Coronary artery (tissue), 2 donors: ENCODE measurements at regions not wholly inside any gene's neighbourhood (a gene's known extent, or its start where the extent isn't known, plus 50 kb on each side); places are given as distances from the start of the nearest gene placed in this dataset.

Experiments used
- DNase-seq: peaks from one replicate; pipeline ENCODE4 v3.0.0-alpha.2; 2017; ENCODE audit warnings: low spot score
- H3K27ac ChIP-seq, 2 donors: fragments of 200-600 bp; sonication (generic); one replicate each; pipeline ENCODE4 v1.5.1; 2016 to 2019
- H3K4me3 ChIP-seq: fragments of 200-600 bp; sonication (generic); 2 replicates; pipeline ENCODE4 v1.5.1; 2016; ENCODE audit warnings: mild to moderate bottlenecking, moderate library complexity
- CTCF ChIP-seq: fragments of 200-600 bp; sonication (generic); IDR thresholded peaks from one replicate; pipeline ENCODE4 v1.5.1; 2019; ENCODE audit warnings: antibody characterized with exemption

DNA sequence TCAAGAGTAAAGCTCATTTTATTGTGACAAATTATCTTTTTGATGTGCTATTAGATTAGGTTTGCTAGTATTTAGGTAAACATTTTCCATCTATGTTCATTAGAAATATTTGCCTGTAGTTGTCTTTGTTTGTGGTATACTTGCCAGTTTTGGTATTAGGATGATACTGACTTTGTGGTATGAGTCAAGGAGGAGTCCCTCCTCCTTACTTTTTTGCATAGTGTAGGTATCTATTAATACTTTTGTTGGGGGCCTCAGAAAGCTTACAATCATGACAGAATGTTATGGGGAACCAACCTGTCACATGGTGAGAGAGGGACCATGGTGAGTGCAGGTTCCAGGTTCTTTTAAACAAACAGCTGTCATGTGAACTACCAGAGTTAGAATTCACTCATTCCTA, 102.1 kb downstream of the ZWINT start:
- TF ChIP-seq CTCF = no peak
- no peak for DNase-seq

GRCh38 chr10:56258378-56258777, 102.7 kb downstream of the ZWINT start:
- TF ChIP-seq CTCF = no peak
- Histone ChIP-seq H3K4me3 (no peak overlapping the region), H3K27ac (no peak overlapping the region)
- DNase-seq = no peak

More for the DNA sequence above, 102.1 kb downstream of the ZWINT start:
- no peak overlapping the region for H3K27ac ChIP-seq
- H3K4me3 ChIP-seq = no peak overlapping the region

DNA sequence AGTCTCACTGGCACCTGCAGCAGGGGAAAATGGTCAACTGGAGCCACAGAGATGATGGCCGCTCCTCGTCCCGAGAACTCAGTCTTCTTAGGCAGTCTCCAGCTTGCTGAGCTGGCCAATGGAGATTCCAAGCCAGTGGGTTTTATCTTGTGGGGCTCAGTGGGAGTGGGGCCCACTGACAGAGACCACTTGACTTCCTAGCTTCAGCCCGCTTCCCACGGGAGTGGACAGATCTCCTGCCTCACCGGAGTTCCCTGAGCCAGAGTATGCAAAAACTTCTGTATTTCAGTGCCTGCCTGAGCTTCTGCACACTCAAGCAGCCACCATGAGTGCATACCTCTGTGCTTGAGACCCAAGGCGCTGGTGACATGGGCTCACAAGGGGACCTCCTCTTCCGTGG, 105.8 kb downstream of the ZWINT start:
- no peak overlapping the region for H3K27ac ChIP-seq
- TF ChIP-seq CTCF = no peak
- H3K4me3 ChIP-seq = no peak overlapping the region
- DNase-seq = no peak

- H3K4me3 ChIP-seq = no peak overlapping the region
- no peak for TF ChIP-seq CTCF
- DNase-seq = no peak
- no peak overlapping the region for H3K27ac ChIP-seq
Observed at GRCh38 chr10:56240471-56240870, 120.6 kb downstream of the ZWINT start.

DNA sequence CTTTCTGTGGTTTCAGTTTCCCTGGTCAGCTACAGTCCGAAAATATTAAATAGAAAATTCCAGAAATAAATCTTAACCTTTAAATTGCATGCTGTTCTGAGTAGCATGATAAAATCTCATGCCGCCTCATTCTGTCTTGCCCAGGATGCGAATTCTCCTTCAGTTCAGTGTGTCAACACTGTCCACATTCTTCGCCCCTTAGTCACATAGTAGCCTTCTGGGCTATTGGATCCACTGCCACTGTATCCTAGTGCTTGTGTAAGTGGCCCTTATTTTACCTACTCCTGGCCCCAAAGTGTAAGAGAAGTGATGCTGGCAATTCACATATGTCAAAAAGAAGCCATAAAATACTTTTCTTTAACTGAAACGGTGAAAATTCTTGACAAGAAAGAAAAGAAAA, 129.6 kb downstream of the ZWINT start:
- H3K4me3 ChIP-seq = no peak overlapping the region
- no peak overlapping the region for H3K27ac ChIP-seq
- TF ChIP-seq CTCF = no peak
- DNase-seq = no peak

GRCh38 chr10:56222237-56222636, 138.8 kb downstream of the ZWINT start:
- DNase-seq = no peak
- no peak for TF ChIP-seq CTCF
- no peak overlapping the region for H3K27ac ChIP-seq

DNA sequence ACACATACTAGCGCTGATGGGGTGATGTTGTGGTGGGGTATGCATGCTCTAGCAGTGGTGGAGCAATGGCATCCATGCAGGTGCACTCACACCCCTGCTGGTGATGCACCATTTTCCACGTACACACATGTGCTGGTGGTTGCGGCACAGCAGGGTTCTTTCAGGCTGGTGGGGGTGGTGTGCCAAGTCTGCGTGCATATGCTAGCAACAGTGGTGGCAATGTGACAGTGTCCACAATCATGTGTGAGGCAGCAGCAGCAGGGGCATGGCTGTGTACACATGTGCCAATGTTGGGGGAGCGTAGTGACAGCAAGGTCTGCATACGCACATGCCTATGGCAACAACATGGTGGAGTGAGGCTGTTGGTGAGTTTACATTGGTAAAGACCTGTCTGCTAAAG, 148.1 kb downstream of the ZWINT start:
- Histone ChIP-seq H3K27ac (no peak overlapping the region), H3K4me3 (no peak overlapping the region)
- DNase-seq = no peak
- no peak for TF ChIP-seq CTCF

More at GRCh38 chr10:56222237-56222636, 138.8 kb downstream of the ZWINT start:
- H3K4me3 ChIP-seq = no peak overlapping the region
